HG03354 (cell line): ENCODE measurements at regions not wholly inside any gene's neighbourhood (a gene's known extent, or its start where the extent isn't known, plus 50 kb on each side); places are given as distances from the start of the nearest gene placed in this dataset.

Experiments used
- ATAC-seq: cut with Tn5 transposase; IDR thresholded peaks from one replicate; pipeline ENCODE4 v1.9.1; 2021; ENCODE audit warnings: mild to moderate bottlenecking; ENCODE audit not compliant: unreplicated experiment, poor library complexity, severe bottlenecking

- no peak for ATAC-seq
Measured at GRCh38 chr6:71471718-71472117, 183.1 kb downstream of the OGFRL1 start.

GRCh38 chr6:71473926-71474325, 185.3 kb downstream of the OGFRL1 start:
- ATAC-seq: no peak

GRCh38 chr6:71474942-71475341, 186.3 kb downstream of the OGFRL1 start:
- ATAC-seq: no peak

- no peak for ATAC-seq
Measured at GRCh38 chr6:71476371-71476770, 187.8 kb downstream of the OGFRL1 start.

- ATAC-seq: no peak
Measured at GRCh38 chr6:71476872-71477271, 188.3 kb downstream of the OGFRL1 start.

- no peak for ATAC-seq
Measured at GRCh38 chr6:71478834-71479541, 190.4 kb downstream of the OGFRL1 start.

GRCh38 chr6:71480577-71480976, 192.0 kb downstream of the OGFRL1 start:
- ATAC-seq: no peak

GRCh38 chr6:71481011-71481410, 192.4 kb downstream of the OGFRL1 start:
- ATAC-seq: no peak

GRCh38 chr6:71481801-71482200, 193.2 kb downstream of the OGFRL1 start:
- ATAC-seq: no peak

GRCh38 chr6:71482742-71483141, 194.1 kb downstream of the OGFRL1 start:
- no peak for ATAC-seq

GRCh38 chr6:71486461-71486860, 197.8 kb downstream of the OGFRL1 start:
- peak; percentile 60 for ATAC-seq

- peak; percentile 40 for ATAC-seq
Measured at GRCh38 chr6:71488186-71488585, 199.6 kb downstream of the OGFRL1 start.

GRCh38 chr6:71489736-71490135, 201.1 kb downstream of the OGFRL1 start:
- ATAC-seq: no peak

GRCh38 chr6:71490876-71491275, 202.3 kb downstream of the OGFRL1 start:
- ATAC-seq: no peak

GRCh38 chr6:71491844-71492243, 203.2 kb downstream of the OGFRL1 start:
- ATAC-seq: no peak

GRCh38 chr6:71492668-71493067, 204.1 kb downstream of the OGFRL1 start:
- no peak for ATAC-seq

GRCh38 chr6:71496018-71496721, 207.6 kb downstream of the OGFRL1 start:
- ATAC-seq: peak; percentile 100

- no peak for ATAC-seq
Measured at GRCh38 chr6:71496722-71497033, 208.1 kb downstream of the OGFRL1 start.

- ATAC-seq: no peak
Measured at GRCh38 chr6:71498638-71499037, 210.0 kb downstream of the OGFRL1 start.

GRCh38 chr6:71499667-71500066, 211.1 kb downstream of the OGFRL1 start:
- no peak for ATAC-seq

- no peak for ATAC-seq
Measured at GRCh38 chr6:71502168-71502567, 213.6 kb downstream of the OGFRL1 start.

GRCh38 chr6:71502956-71503355, 214.3 kb downstream of the OGFRL1 start:
- no peak for ATAC-seq
